GM06990 (cell line): ENCODE measurements at regions not wholly inside any gene's neighbourhood (a gene's known extent, or its start where the extent isn't known, plus 50 kb on each side); places are given as distances from the start of the nearest gene placed in this dataset.

Experiments used
- DNase-seq: peaks from one replicate; pipeline ENCODE4 v3.0.0-alpha.2; 2011; ENCODE audit not compliant: insufficient read length; ENCODE audit errors: extremely low read depth
- H3K27me3 ChIP-seq: replicated peaks from 2 replicates; pipeline ENCODE4 v1.6.0; 2011; ENCODE audit warnings: low read length; ENCODE audit not compliant: control insufficient read depth, insufficient read depth
- H3K36me3 ChIP-seq: 2 replicates; pipeline ENCODE4 v1.5.1; 2011; ENCODE audit warnings: low read length; ENCODE audit not compliant: control insufficient read depth, insufficient read depth
- H3K4me3 ChIP-seq: replicated peaks from 2 replicates; pipeline ENCODE4 v1.5.1; 2011; ENCODE audit warnings: low read depth, mild to moderate bottlenecking, control low read depth, low read length
- TF ChIP-seq, protein P1 (sequence below): IDR thresholded peaks from 2 replicates; pipeline ENCODE4 v1.5.1; 2011; ENCODE audit warnings: low read length, control low read depth, mild to moderate bottlenecking, inconsistent platforms; ENCODE audit not compliant: insufficient read depth, poor library complexity, severe bottlenecking

DNA sequence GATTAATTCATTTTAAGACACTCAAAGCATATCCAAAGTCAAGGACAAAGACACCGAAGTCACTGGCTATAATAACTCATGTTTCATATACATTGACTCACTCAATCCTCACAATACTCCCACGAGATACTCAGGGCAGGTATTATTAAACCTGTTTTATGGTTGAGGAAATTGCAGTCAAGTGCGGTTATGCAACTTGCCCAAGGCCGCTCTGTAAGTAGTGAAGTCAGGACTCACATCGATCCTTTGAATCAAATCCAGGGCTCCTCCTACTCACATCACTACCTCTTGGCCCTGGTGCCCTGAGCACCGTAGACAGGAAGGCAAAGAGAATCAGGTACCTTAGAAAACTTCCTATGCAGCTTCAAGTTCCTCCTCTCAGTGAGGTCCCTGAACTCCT, 87.8 kb upstream of the APC start:
- TF ChIP-seq, protein P1, sequence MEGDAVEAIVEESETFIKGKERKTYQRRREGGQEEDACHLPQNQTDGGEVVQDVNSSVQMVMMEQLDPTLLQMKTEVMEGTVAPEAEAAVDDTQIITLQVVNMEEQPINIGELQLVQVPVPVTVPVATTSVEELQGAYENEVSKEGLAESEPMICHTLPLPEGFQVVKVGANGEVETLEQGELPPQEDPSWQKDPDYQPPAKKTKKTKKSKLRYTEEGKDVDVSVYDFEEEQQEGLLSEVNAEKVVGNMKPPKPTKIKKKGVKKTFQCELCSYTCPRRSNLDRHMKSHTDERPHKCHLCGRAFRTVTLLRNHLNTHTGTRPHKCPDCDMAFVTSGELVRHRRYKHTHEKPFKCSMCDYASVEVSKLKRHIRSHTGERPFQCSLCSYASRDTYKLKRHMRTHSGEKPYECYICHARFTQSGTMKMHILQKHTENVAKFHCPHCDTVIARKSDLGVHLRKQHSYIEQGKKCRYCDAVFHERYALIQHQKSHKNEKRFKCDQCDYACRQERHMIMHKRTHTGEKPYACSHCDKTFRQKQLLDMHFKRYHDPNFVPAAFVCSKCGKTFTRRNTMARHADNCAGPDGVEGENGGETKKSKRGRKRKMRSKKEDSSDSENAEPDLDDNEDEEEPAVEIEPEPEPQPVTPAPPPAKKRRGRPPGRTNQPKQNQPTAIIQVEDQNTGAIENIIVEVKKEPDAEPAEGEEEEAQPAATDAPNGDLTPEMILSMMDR: no peak
- no peak for DNase-seq

DNA sequence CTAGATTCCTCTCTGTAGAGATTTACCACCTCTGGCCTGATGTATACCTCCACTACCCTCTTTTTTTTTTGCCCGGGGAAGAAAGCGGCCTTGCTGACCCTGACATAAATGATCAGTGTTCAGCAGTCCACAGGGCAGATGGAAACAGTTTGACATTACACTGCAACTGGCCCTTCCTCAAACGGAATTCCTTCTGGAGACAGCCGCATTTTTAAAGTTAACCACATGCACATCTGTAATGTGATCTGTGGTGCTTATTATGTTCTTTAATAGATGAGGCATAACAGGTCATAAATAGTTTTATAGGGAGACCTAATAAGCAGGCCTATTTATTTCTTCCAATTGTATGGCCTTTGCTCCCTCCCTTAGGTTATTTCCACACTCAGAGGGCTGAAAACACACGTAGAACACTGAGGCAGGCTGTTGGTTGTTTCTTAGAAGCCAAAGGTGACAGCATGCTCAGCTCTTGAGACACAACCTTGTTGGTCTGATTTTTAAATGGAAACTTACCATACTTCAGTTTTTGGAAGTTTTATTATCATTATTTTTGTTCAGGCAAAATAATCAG, 84.0 kb upstream of the APC start:
- Histone ChIP-seq H3K27me3 (no peaks in the 10 kb centered on the region; the same call in none of the 2 replicates), H3K4me3 (no peak overlapping the region), H3K36me3 (no peaks in the 10 kb centered on the region)
- TF ChIP-seq, protein P1: no peak
- DNase-seq: no peak

More for the DNA sequence above, 87.8 kb upstream of the APC start:
- no peaks in the 10 kb centered on the region for H3K36me3 ChIP-seq
- no peak overlapping the region for H3K4me3 ChIP-seq
- no peaks in the 10 kb centered on the region; the same call in 1 of the 2 replicates for H3K27me3 ChIP-seq

DNA sequence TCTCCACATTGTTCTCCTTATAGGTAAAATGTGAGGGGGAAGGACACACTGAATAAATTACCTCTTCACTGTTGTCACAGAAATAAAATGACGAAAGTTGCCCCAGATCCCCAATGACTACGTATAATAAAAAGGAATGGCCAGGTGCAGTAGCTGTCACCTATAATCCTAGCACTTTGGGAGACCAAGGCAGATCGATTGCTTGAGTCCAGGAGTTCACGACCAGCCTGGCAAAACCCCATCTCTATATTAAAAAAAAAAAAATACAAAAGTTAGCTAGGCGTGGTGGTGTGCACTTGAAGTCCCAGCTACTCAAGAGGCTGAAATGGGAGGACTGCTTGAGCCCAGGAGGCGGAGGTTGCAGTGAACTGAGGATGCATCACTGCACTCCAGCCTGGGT, 82.2 kb upstream of the APC start:
- Histone ChIP-seq H3K27me3 (no peaks in the 10 kb centered on the region; the same call in none of the 2 replicates), H3K4me3 (no peak overlapping the region), H3K36me3 (no peaks in the 10 kb centered on the region)
- TF ChIP-seq, protein P1: no peak
- DNase-seq: no peak

DNA sequence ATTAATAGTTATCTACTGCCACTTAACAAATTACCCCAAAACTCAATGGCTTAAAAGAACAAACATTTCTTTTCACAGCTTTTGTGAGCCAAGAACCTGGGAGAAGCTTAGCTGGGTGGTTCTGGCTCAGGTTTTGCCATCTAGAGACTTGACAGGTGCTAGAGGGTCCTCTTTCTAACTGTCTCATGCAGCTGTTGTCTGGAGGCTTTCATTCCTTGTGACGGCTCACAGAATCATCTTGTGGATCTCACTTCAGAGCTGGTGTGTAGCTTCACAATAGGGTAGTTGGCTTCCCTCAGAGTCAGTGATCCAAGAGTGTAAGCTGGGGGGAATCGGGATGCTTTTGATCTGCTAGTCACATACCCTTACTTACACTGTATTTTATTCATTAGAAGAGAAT, 81.2 kb upstream of the APC start:
- no peaks in the 10 kb centered on the region; the same call in none of the 2 replicates for H3K27me3 ChIP-seq
- DNase-seq: no peak
- no peaks in the 10 kb centered on the region for H3K36me3 ChIP-seq
- no peak overlapping the region for H3K4me3 ChIP-seq
- TF ChIP-seq, protein P1: no peak

DNA sequence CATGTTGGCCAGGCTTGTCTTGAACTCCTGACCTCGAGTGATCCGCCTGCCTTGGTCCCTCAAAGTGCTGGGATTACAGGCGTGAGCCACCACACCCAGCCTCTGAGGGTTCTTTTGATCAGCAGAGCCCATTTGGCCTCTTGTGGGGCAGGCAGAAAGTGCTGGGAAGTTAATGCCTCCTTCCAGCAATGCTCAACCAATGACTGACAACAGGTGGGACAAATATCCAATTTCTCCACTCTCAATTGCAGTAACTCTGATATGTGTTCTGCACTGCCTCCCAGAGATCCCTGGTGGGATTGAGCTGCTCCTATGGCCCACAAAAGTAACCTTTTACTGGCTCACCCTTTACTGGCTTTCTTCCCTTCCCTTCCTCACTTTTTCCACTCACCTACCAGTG, 79.9 kb upstream of the APC start:
- TF ChIP-seq, protein P1: no peak
- no peak overlapping the region for H3K4me3 ChIP-seq
- no peak for DNase-seq
- no peaks in the 10 kb centered on the region; the same call in none of the 2 replicates for H3K27me3 ChIP-seq
- no peaks in the 10 kb centered on the region for H3K36me3 ChIP-seq

- Histone ChIP-seq H3K4me3 (no peak overlapping the region), H3K36me3 (no peaks in the 10 kb centered on the region), H3K27me3 (no peaks in the 10 kb centered on the region; the same call in 1 of the 2 replicates)
- DNase-seq: no peak
- TF ChIP-seq, protein P1: no peak
Measured at GRCh38 chr5:112660359-112660758, 77.3 kb upstream of the APC start.
